Stimulated activated CD4-positive, alpha-beta T cell treated with anti-CD3 and anti-CD28 coated beads, Interleukin-1b, Interleukin-23, amount 100 ng/mL, for 4 hours (primary cell): ENCODE measurements at regions not wholly inside any gene's neighbourhood (a gene's known extent, or its start where the extent isn't known, plus 50 kb on each side); places are given as distances from the start of the nearest gene placed in this dataset.

Experiments
- DNase-seq, 2 donors: peaks; one replicate each; pipeline ENCODE4 v3.0.0-alpha.2; 2020; ENCODE audit warnings: low read depth in 2 of 2

DNA sequence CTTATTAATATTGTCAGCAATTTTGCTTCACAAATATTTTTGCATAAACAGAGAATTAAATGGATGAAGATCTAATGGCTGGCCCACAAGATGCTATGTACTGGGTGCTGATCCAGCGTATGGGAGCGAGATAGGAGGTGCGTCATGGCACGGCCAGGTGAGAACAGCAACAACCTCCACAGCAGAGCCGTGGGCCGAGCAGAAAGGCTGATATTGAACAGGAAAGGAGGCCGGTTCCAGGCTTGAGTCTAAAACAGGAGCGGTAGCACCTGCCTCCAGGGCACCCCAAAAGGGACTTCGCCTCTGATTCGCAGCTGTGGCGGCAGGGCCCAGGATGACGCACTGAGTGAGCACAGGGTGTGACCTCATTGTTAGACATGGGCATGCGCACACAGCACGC, 1502.1 kb downstream of the TBC1D22A start:
- DNase-seq, result no peak

DNA sequence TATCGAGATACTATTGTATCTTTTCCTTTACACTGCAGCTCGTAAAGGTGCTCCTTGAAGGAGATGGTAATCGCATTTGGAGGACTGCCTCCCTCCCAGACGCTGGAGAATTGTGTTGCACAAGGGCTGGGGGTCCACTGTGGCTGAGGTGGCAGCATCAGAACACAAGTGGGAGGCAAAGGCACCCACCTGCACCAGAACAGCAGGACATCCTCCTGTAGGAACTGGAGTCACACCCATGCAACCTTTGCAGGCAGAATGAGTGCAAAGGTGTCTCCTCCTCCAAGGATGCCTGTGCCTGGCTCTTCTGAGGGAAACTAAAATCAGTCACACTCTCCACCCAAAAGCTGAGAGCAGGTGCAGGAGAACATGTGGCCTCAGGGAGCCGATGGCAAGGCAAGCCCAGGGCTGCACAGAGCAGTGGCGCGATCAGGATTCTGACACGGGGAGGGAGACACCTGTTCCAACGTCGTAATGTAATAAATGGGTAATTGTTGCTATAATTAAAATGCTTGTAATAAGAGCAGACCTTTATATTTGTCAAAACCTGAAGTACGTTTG, 1501.4 kb downstream of the TBC1D22A start:
- DNase-seq, result no peak

- no peak for DNase-seq
Observed at GRCh38 chr22:48263431-48263765, 1500.9 kb downstream of the TBC1D22A start.

DNA sequence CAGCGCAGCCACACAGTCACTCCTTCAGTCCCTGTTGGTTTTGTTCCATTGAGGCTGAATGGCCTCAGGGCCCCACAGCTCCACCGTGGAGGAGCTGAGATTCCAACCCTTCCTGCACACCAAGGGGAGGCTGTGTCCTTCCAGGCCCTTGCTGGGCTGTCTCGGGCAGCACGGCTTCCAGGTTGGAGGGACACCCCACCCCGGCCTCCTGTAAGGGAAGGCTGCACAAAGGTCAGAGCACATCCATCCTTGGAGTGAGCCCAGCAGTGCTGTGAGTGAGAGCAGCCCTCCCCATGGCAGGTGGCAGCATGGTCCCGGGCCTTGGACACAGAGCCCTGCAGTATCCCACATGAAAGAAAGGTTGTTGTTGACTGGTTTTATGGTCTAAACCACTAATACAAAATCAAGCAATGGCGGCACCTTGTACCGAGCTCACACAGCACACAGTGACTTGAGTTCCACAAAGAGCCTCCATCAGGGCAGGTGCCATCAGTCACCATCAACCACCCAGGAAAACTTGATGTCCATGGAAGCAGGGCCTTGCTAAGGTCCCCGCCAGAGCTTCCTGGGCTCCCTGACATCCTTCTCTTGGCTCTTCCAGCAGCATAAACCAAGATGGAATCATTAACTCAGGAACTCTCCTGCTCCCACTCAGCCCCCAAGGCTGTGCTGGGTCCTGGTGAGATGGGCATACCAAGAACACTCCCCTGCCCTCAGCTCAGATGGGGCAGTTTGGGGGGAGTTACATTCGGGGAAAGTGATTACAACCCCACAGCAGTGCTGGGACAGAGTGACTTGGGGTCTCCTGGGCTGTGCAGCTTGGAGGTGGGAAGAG, 1500.4 kb downstream of the TBC1D22A start:
- DNase-seq, result no peak

DNA sequence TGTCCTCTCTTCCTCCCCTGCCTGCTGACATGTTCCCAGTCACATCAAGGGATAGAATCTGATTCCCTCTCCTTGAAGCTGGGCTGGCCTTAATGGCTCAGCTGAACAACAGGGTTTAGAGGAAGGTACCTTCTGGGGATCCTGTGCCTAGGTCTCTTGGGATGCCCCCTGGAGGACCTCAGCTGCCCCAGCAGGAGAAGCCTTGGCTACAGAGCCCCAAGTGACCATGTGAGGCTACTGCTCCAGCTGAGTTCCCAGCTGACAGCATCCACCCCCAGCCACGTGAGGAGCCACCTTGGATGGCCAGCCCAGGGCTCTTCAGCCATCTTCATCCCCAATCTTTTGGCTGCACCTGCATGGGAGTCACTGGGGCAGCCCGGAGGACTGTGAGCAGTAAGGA, 1499.3 kb downstream of the TBC1D22A start:
- no peak for DNase-seq

- DNase-seq, result no peak
Observed at GRCh38 chr22:48261048-48261621, 1498.7 kb downstream of the TBC1D22A start.

DNA sequence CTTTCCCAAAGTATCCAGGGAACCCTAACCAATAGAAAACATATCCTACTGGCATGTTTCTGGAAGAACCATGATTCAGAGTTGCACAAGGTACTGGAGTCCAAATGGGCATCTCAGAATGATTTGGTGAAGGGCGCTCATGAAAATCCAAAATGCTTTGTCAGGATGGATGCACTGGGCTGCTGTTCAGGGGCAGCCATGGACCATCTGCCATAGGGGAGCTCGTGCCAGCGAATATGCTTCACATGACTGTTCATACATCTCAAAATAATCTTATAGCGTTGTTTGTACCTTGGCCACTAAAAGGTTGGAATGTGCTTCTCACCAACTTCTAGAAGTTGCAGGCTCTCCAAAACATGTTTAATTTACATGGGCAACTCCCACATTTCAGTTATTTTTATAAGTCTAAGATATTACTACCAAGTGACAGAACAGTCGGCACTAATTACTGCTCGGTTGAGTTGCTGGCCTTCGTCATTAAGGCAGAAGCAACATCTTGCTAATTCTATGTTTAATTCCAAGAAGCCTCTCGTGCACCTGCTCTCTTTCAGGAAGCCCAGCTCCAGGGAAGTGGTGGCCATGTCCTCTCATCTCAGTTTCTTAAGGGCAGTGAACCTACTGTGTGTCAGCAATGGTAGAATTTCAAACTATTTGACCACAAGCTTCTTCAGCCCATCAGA, 1497.7 kb downstream of the TBC1D22A start:
- DNase-seq, result no peak

GRCh38 chr22:48258811-48259210, 1496.4 kb downstream of the TBC1D22A start:
- DNase-seq, result no peak

GRCh38 chr22:48258064-48258701, 1495.7 kb downstream of the TBC1D22A start:
- no peak for DNase-seq

DNA sequence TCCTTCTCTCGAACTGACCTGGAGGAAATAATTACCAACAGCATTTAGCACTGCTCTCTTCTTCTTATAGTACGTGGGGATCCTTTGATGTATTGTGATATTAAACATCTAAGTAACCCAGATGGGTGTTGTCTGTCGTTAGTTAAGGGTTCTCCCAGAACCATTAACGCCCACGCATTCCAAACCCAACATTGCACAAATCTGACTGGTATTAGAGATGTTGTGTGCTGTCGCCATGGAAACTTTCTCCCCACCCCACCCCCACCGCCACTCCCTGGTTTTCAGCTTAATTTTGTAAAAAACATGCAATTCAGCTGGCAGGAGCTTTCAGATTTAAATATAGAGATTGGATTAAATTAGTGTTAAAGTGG, 1495.2 kb downstream of the TBC1D22A start:
- DNase-seq, result no peak

DNA sequence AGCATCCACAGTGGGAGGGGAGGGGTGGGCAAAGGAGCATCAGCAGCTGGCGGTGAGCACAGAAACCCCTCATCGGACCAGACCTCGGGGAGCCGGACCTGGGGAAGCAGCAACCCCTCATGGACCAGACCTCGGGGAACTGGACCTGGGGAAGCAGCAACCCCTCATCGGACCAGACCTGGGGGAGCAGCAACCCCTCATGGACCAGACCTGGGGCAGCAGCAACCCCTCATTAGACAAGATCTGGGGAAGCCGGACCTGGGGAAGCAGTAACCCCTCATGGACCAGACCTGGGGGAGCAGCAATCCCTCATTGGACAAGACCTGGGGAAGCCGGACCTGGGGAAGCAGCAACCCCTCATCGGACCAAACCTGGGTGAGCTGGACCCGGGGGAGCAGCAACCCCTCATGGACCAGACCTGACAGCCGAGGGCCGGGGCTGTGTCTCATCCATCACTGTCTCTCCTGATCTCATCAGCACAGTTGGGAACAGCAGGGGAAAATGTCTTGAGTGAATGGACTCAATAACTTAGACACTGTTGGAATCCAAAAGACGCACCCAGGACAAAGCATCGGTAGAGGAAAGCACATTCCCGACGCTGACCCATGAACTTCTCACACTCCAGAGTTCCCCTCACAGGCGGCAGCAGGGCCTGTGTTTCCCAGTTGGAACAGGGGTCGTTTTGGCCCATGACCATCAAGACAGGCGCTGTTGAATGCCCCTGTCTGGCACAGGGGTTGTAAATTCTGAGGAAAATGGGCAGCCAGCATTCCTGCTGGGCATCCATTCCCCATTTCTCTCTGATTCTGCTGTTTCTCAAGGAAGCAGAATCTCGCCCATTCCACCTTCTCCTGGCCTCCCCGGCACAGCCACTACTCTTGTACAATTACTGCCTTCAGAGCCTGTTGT, 1494.6 kb downstream of the TBC1D22A start:
- no peak for DNase-seq

GRCh38 chr22:48256041-48256739, 1493.7 kb downstream of the TBC1D22A start:
- DNase-seq, result no peak

- no peak for DNase-seq
Observed at GRCh38 chr22:48254311-48254873, 1491.9 kb downstream of the TBC1D22A start.

GRCh38 chr22:48253573-48253972, 1491.1 kb downstream of the TBC1D22A start:
- DNase-seq, result no peak

DNA sequence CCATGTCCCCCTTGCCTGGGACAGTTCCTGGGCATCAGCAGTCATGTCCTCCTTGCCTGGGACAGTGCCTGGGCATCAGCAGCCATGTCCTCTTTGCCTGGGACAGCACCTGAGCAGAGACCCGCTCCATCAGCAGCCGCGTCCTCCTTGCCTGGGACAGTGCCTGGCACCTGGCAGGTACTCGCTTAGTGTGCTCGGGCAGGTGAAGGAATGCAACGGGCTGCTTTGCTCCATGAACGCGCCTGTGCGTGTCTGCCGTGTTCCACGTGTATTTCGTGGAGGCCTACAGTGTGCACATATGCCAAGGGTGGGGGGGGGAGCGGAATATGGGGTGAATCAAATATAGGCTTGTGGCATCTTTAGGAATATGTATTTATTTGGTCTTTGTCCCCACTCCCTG, 1490.7 kb downstream of the TBC1D22A start:
- DNase-seq, result no peak

DNA sequence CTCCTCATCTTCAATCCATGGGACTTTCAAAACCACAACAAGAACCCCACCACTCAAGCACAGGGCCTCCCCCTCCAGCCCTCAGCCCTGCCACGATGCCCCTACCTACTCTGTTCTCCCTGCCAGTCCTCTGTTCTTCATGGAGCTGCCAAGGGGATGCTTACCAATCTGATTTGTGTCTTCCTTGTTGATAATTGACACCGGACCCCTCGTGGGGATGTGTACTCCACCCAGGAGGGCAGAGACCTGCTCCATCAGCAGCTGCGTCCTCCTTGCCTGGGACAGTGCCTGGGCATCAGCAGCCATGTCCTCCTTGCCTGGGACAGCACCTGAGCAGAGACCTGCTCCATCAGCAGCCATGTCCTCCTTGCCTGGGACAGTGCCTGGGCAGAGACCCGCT, 1489.2 kb downstream of the TBC1D22A start:
- DNase-seq, result no peak

GRCh38 chr22:48250937-48251530, 1488.6 kb downstream of the TBC1D22A start:
- DNase-seq, result no peak

DNA sequence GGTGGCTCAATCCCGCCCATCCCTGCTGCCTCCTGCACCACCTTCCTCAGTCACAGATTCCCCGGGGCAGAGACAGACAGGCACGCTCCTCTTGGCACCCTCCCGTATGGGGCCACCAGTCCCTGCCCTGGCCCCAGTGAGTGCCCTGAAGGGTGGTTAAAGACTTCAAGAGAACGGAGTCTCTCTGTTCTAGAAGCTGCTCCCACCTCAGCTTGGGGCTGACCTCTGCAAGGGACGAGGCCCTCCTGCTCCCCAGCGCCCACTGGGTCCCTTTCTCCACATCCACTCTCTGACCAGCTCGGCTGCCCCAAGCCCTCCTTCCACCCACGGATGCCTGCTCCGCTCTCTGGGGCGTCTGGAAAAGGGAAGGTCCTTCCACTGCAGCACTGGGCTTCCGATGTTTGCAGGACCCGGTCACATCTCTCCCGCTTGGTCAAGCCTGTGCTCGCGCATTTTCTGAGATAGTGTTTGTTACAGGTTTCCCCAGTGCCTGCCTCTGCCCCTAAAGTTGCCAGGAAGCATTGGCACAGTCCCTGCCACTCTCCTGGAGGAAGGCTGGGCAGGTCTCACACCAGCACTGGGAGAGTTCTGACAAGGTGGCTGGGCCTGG, 1487.9 kb downstream of the TBC1D22A start:
- DNase-seq, result no peak

- DNase-seq, result no peak
Observed at GRCh38 chr22:48249713-48250268, 1487.3 kb downstream of the TBC1D22A start.
